ENCODE measurements at regions not wholly inside any gene's neighbourhood (a gene's known extent, or its start where the extent isn't known, plus 50 kb on each side); places are given as distances from the start of the nearest gene placed in this dataset.

- DNase-seq: no peak
- H3K27ac ChIP-seq: no peak overlapping the region
- TF ChIP-seq, protein P1, sequence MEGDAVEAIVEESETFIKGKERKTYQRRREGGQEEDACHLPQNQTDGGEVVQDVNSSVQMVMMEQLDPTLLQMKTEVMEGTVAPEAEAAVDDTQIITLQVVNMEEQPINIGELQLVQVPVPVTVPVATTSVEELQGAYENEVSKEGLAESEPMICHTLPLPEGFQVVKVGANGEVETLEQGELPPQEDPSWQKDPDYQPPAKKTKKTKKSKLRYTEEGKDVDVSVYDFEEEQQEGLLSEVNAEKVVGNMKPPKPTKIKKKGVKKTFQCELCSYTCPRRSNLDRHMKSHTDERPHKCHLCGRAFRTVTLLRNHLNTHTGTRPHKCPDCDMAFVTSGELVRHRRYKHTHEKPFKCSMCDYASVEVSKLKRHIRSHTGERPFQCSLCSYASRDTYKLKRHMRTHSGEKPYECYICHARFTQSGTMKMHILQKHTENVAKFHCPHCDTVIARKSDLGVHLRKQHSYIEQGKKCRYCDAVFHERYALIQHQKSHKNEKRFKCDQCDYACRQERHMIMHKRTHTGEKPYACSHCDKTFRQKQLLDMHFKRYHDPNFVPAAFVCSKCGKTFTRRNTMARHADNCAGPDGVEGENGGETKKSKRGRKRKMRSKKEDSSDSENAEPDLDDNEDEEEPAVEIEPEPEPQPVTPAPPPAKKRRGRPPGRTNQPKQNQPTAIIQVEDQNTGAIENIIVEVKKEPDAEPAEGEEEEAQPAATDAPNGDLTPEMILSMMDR (IDR thresholded peaks at IDR 0.05; ENCODE audit: low read depth, low read length, missing control alignments): no peak
- in situ Hi-C loops (cut with HindIII; ENCODE audit: low pct_ligation_motif_present, low sequenced_read_pairs): no loop called here
- H3K27me3 ChIP-seq (replicated peaks): no peaks in the 10 kb centered on the region
- H3K4me3 ChIP-seq (ENCODE audit: low read depth, low read length): no peak overlapping the region
- no peaks in the 10 kb centered on the region for H3K36me3 ChIP-seq (replicated peaks)
Observed at GRCh38 chr6:8193541-8193940, 91.2 kb upstream of the EEF1E1 start.

- H3K4me3 ChIP-seq (ENCODE audit: low read depth, low read length): no peak overlapping the region
- TF ChIP-seq, protein P1 (IDR thresholded peaks at IDR 0.05; ENCODE audit: low read depth, low read length, missing control alignments): no peak
- H3K27ac ChIP-seq: no peak overlapping the region
- in situ Hi-C loops (cut with HindIII; ENCODE audit: low pct_ligation_motif_present, low sequenced_read_pairs): no loop called here
- H3K27me3 ChIP-seq (replicated peaks): no peaks in the 10 kb centered on the region
- no peak for DNase-seq
- H3K36me3 ChIP-seq (replicated peaks): no peaks in the 10 kb centered on the region
Observed at GRCh38 chr6:8192597-8192996, 90.2 kb upstream of the EEF1E1 start.

DNA sequence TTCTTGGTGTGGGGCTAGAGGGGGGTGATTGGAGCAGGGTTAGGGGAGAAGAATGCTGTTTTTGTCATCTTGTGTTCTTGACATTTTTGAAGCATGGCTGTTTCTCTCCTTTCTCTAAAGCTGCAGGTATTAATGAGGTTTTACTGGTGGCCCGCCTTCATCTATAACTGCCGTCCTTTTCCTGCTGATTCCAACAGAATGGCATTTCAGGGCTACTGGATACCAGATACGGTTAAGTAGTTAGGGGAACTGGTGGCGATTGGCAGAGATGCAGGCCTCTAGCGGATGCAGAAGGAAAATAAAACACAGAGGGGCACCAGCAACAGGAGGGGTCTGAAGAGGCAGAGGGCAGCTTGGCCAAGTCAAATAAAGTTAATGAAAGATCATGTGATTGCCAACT is 89.7 kb upstream of the EEF1E1 start:
- TF ChIP-seq, protein P1 (IDR thresholded peaks at IDR 0.05; ENCODE audit: low read depth, low read length, missing control alignments): no peak
- in situ Hi-C loops (cut with HindIII; ENCODE audit: low pct_ligation_motif_present, low sequenced_read_pairs): no loop called here
- DNase-seq: no peak
- no peak overlapping the region for H3K27ac ChIP-seq
- no peak overlapping the region for H3K4me3 ChIP-seq (ENCODE audit: low read depth, low read length)
- H3K36me3 ChIP-seq (replicated peaks): no peaks in the 10 kb centered on the region
- no peaks in the 10 kb centered on the region for H3K27me3 ChIP-seq (replicated peaks)

GRCh38 chr6:8191629-8192028 is 89.3 kb upstream of the EEF1E1 start:
- Histone ChIP-seq H3K27me3 (replicated peaks) (no peaks in the 10 kb centered on the region), H3K27ac (no peak overlapping the region), H3K36me3 (replicated peaks) (no peaks in the 10 kb centered on the region), H3K4me3 (ENCODE audit: low read depth, low read length) (no peak overlapping the region)
- DNase-seq: no peak
- in situ Hi-C loops (cut with HindIII; ENCODE audit: low pct_ligation_motif_present, low sequenced_read_pairs): no loop called here
- TF ChIP-seq, protein P1 (IDR thresholded peaks at IDR 0.05; ENCODE audit: low read depth, low read length, missing control alignments): no peak

DNA sequence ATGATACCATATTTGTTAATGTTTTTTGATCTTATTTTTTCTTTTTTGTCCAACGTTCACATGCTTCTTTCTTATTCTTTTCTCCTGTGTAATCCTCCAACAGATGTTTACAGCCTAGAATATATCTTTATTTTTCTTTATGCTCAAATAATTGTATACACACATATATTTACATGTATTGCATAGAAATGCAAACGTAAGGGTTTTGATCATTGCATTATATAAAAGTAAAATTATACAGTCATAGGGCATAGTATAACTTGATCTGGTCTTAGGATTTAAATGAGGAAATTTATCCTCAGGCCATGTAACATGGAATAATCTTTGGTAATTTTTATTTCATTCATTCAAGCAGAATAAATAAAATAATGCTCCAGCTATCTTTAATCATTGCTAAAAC is 84.9 kb upstream of the EEF1E1 start:
- Histone ChIP-seq H3K36me3 (replicated peaks) (no peaks in the 10 kb centered on the region), H3K27me3 (replicated peaks) (no peaks in the 10 kb centered on the region), H3K27ac (no peak overlapping the region), H3K4me3 (ENCODE audit: low read depth, low read length) (no peak overlapping the region)
- DNase-seq: no peak
- in situ Hi-C loops (cut with HindIII; ENCODE audit: low pct_ligation_motif_present, low sequenced_read_pairs): no loop called here
- TF ChIP-seq, protein P1 (IDR thresholded peaks at IDR 0.05; ENCODE audit: low read depth, low read length, missing control alignments): no peak

DNA sequence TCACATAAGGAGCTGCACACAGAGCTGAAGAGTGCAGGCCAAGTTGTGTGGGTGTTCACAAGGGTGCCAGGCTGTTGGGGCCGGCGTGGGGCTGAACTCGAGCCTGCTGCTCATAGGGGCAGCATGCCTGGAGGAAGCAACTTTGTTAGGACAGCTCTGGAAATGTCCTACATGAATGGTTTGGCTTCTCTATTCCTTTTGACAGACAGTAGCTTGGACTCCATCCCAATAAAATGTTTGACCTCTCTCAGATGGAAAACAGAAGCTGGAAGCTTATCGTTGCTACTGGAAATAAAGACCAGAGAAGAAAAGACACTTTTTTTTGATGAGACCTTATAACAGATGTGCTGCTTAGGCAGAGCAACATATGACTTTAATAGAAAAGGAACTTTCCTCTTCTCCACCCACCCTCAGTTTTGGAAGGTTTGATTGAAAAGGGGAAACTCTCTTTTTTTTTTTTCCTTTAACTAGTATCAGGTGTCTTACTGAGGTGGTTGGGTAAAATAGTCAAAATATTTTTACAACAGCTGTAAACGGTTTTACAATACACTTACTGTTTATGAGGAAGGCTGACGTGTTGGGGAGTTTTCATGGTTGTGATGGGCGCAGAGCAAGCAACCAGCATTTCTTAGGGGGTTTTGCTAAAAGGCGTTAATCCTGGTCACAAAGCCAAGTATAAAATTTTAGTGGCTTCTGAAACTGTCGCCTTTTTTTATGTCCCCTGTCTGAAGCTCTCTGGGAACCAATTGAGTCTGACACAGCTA is 80.7 kb upstream of the EEF1E1 start:
- in situ Hi-C loops (cut with HindIII; ENCODE audit: low pct_ligation_motif_present, low sequenced_read_pairs): no loop called here
- Histone ChIP-seq H3K27ac (no peak overlapping the region), H3K36me3 (replicated peaks) (no peaks in the 10 kb centered on the region), H3K27me3 (replicated peaks) (no peaks in the 10 kb centered on the region), H3K4me3 (ENCODE audit: low read depth, low read length) (no peak overlapping the region)
- DNase-seq: no peak
- TF ChIP-seq, protein P1 (IDR thresholded peaks at IDR 0.05; ENCODE audit: low read depth, low read length, missing control alignments): no peak
